OCI-LY7 (cell line): ENCODE measurements at regions not wholly inside any gene's neighbourhood (a gene's known extent, or its start where the extent isn't known, plus 50 kb on each side); places are given as distances from the start of the nearest gene placed in this dataset.

Experiments used
- BruUV-seq: library from RNA; stranded (reverse); fragments of 400-500 nt; replicated peaks from 2 replicates; lab custom pipeline; 2021; lab: Mats Ljungman, UMichigan
- CTCF ChIA-PET: fragments of 300-600 bp; sonication (Branson Sonifier 250); formaldehyde crosslinking; loops from one replicate; lab custom pipeline; 2022; ENCODE audit warnings: antibody characterized with exemption; ENCODE audit not compliant: unreplicated experiment; lab: Charles Lee
- POLR2A ChIA-PET: fragments of 300-600 bp; sonication (Branson Sonifier 250); formaldehyde crosslinking; loops from one replicate; lab custom pipeline; 2022; ENCODE audit warnings: antibody characterized with exemption; lab: Charles Lee
- DNase-seq: peaks from one replicate; pipeline ENCODE4 v3.0.0-alpha.2; 2015; ENCODE audit warnings: low spot score
- H2AFZ ChIP-seq: fragments of 200-600 bp; sonication (generic), shearing (Covaris generic); 2 replicates; pipeline ENCODE4 v1.6.1; 2014; ENCODE audit warnings: mild to moderate bottlenecking, antibody characterized with exemption, low read length, moderate library complexity
- H3K27ac ChIP-seq: fragments of 200-600 bp; sonication (generic); 2 replicates; pipeline ENCODE4 v1.5.1; 2014; ENCODE audit warnings: mixed run types, low read depth, mild to moderate bottlenecking, moderate library complexity, low read length, inconsistent platforms; ENCODE audit not compliant: poor library complexity, severe bottlenecking
- H3K36me3 ChIP-seq: fragments of 200-600 bp; sonication (generic); 2 replicates; pipeline ENCODE4 v1.6.1; 2014; ENCODE audit warnings: mild to moderate bottlenecking, antibody characterized with exemption, low read length, moderate library complexity, mixed read lengths; ENCODE audit not compliant: insufficient read depth
- H3K4me1 ChIP-seq: fragments of 200-600 bp; sonication (generic); 2 replicates; pipeline ENCODE4 v1.5.1; 2014; ENCODE audit warnings: mild to moderate bottlenecking, low read length; ENCODE audit not compliant: insufficient read depth, poor library complexity, severe bottlenecking
- H3K4me2 ChIP-seq: fragments of 200-600 bp; sonication (generic); 2 replicates; pipeline ENCODE4 v1.6.1; 2014; ENCODE audit warnings: mild to moderate bottlenecking, low read length
- H3K4me3 ChIP-seq: fragments of 200-600 bp; sonication (generic); 2 replicates; pipeline ENCODE4 v1.5.1; 2014; ENCODE audit warnings: mild to moderate bottlenecking, low read depth, low read length; ENCODE audit not compliant: poor library complexity, severe bottlenecking
- H3K79me2 ChIP-seq: fragments of 200-600 bp; sonication (generic); 2 replicates; pipeline ENCODE4 v1.6.1; 2016; ENCODE audit warnings: low read depth, mild to moderate bottlenecking, low read length, moderate library complexity, mixed read lengths; ENCODE audit not compliant: insufficient read depth
- H3K9me2 ChIP-seq: fragments of 200-600 bp; sonication (generic); 2 replicates; pipeline ENCODE4 v1.6.1; 2016; ENCODE audit warnings: mild to moderate bottlenecking, low read length, mixed read lengths; ENCODE audit not compliant: insufficient read depth
- H3K9me3 ChIP-seq: fragments of 200-600 bp; sonication (generic); 2 replicates; pipeline ENCODE4 v1.6.1; 2014; ENCODE audit warnings: mild to moderate bottlenecking, mixed run types, low read length, mixed read lengths
- H4K20me1 ChIP-seq: fragments of 200-600 bp; sonication (generic); 2 replicates; pipeline ENCODE4 v1.6.1; 2014; ENCODE audit warnings: mild to moderate bottlenecking, antibody characterized with exemption, low read length, moderate library complexity, mixed read lengths; ENCODE audit not compliant: insufficient read depth
- EZH2phosphoT487 ChIP-seq: fragments of 200-600 bp; sonication (generic); IDR thresholded peaks from 2 replicates; pipeline ENCODE4 v1.6.1; 2018; ENCODE audit warnings: low read depth, borderline replicate concordance, mild to moderate bottlenecking, mixed run types, antibody characterized with exemption, low read length, moderate library complexity, mixed read lengths
- intact Hi-C: fragments of 100-400 bp; cut with micrococcal nuclease; formaldehyde crosslinking; loops from one replicate; pipeline ENCODE4 v1.10.0; 2022; ENCODE audit not compliant: unreplicated experiment
- TF ChIP-seq, protein P1 (sequence below): fragments of 200-600 bp; sonication (generic); conservative IDR thresholded peaks from 2 replicates; pipeline ENCODE4 v1.5.1; 2014; ENCODE audit warnings: mild to moderate bottlenecking, antibody characterized with exemption, low read length, moderate library complexity, mixed read lengths

DNA sequence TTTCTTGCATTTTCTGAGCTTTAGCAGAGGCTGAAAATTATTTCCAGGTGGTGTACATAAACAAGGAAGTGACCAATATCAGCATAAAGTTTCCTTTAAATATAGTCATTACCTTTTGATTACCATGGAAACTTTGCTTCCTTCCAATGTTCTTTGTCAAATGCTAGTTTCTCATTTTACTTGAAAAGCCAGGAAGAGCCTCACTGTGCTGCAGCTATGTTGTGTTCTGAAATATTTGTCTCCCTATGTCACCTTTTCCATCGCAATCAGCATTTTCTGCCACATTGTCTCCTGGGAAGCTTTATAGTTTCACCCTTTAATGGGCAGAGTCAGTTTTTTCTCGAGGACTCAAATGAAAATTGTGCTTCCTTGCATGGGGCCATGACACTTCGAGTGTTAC lies 496.0 kb downstream of the CDH8 start:
- H3K9me3 ChIP-seq: no peaks in the 10 kb centered on the region
- H3K27ac ChIP-seq: no peak overlapping the region
- CTCF ChIA-PET: no interaction called here
- no peak overlapping the region for H3K4me2 ChIP-seq
- no peaks in the 10 kb centered on the region for H3K36me3 ChIP-seq
- no peaks in the 10 kb centered on the region for H3K9me2 ChIP-seq
- no peaks in the 10 kb centered on the region for H3K4me1 ChIP-seq
- H3K79me2 ChIP-seq: no peaks in the 10 kb centered on the region
- intact Hi-C loops: no loop called here
- no peak overlapping the region for H3K4me3 ChIP-seq
- POLR2A ChIA-PET: interaction anchor here (1.5 kb wide), 1 partner anchor 8 kb away, joined by 5 read pairs; no protein-coding TSS in a partner anchor
- TF ChIP-seq, protein P1, sequence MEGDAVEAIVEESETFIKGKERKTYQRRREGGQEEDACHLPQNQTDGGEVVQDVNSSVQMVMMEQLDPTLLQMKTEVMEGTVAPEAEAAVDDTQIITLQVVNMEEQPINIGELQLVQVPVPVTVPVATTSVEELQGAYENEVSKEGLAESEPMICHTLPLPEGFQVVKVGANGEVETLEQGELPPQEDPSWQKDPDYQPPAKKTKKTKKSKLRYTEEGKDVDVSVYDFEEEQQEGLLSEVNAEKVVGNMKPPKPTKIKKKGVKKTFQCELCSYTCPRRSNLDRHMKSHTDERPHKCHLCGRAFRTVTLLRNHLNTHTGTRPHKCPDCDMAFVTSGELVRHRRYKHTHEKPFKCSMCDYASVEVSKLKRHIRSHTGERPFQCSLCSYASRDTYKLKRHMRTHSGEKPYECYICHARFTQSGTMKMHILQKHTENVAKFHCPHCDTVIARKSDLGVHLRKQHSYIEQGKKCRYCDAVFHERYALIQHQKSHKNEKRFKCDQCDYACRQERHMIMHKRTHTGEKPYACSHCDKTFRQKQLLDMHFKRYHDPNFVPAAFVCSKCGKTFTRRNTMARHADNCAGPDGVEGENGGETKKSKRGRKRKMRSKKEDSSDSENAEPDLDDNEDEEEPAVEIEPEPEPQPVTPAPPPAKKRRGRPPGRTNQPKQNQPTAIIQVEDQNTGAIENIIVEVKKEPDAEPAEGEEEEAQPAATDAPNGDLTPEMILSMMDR: no peak
- no peak for TF ChIP-seq EZH2phosphoT487
- BruUV-seq: no TSS peak
- no peaks in the 10 kb centered on the region for H4K20me1 ChIP-seq
- DNase-seq: no peak
- no peak overlapping the region for H2AFZ ChIP-seq

DNA sequence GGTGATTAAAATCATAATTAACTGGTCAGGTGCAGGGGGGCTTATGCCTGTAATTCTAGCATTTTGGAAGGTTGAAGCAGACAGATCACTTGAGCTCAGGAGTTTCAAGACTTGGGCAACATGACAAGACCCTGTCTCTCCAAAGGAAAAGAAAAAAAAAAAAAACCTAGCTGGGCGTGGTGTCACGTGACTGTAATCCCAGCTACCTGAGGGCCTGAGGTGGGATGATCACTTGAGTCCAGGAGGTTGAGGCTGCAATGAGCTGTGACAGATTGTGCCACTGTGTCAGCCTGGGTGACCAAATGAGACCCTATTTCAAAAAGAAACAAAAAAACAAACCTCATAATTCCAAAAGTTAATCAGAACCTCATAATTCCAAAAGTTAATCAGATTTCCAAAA lies 505.5 kb downstream of the CDH8 start:
- intact Hi-C loops: no loop called here
- POLR2A ChIA-PET: interaction anchor here (0.6 kb wide), 1 partner anchor 479 kb away, joined by 3 read pairs; no protein-coding TSS in a partner anchor
- no peaks in the 10 kb centered on the region for H3K4me1 ChIP-seq
- TF ChIP-seq EZH2phosphoT487: no peak
- TF ChIP-seq, protein P1: no peak
- H2AFZ ChIP-seq: no peak overlapping the region
- no peaks in the 10 kb centered on the region for H3K36me3 ChIP-seq
- no peak overlapping the region for H3K4me3 ChIP-seq
- H3K9me3 ChIP-seq: no peaks in the 10 kb centered on the region
- BruUV-seq: no TSS peak
- no peak overlapping the region for H3K4me2 ChIP-seq
- H3K27ac ChIP-seq: no peak overlapping the region
- CTCF ChIA-PET: no interaction called here
- H3K79me2 ChIP-seq: no peaks in the 10 kb centered on the region
- H4K20me1 ChIP-seq: no peaks in the 10 kb centered on the region
- H3K9me2 ChIP-seq: no peaks in the 10 kb centered on the region
- no peak for DNase-seq

DNA sequence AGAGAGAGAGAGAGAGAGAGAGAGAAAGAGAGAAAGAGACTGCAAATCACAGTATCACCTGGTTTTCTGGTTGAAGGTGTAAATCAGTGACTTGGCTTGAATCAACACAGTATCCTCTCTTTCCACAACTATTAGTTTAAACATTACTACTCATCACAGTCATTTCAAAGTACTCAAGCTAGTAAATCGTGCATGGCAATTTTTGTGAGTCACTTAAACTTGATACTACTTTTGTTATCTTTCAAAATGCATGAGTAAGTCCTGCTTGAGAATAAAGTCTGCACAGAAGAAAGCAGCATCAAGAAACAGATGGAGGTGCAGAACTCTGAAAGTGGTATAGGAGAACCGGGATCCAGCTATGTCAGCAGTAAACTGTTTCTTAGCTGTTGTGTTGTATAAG lies 535.4 kb downstream of the CDH8 start:
- Histone ChIP-seq H4K20me1 (no peaks in the 10 kb centered on the region), H3K4me3 (no peak overlapping the region), H3K4me1 (no peaks in the 10 kb centered on the region), H3K4me2 (no peak overlapping the region), H3K27ac (no peak overlapping the region), H3K9me3 (no peaks in the 10 kb centered on the region), H2AFZ (no peak overlapping the region), H3K79me2 (no peaks in the 10 kb centered on the region), H3K36me3 (no peaks in the 10 kb centered on the region), H3K9me2 (no peaks in the 10 kb centered on the region)
- no peak for DNase-seq
- no peak for TF ChIP-seq EZH2phosphoT487
- TF ChIP-seq, protein P1: no peak
- intact Hi-C loops: no loop called here
- POLR2A ChIA-PET: interaction anchor here (0.6 kb wide), 1 partner anchor 669 kb away, joined by 3 read pairs; no protein-coding TSS in a partner anchor
- no TSS peak for BruUV-seq
- CTCF ChIA-PET: no interaction called here
